Non-pigmented ciliary epithelial cell (primary cell): ENCODE measurements at regions not wholly inside any gene's neighbourhood (a gene's known extent, or its start where the extent isn't known, plus 50 kb on each side); places are given as distances from the start of the nearest gene placed in this dataset.

ENCODE experiments used
- DNase-seq: peaks from one replicate; pipeline ENCODE4 v3.0.0-alpha.2; 2010; ENCODE audit warnings: low read depth

- DNase-seq = no peak
Measured at GRCh38 chr1:208907790-208908189, 663.6 kb upstream of the PLXNA2 start.

- DNase-seq = no peak
Measured at GRCh38 chr1:208909011-208909984, 665.1 kb upstream of the PLXNA2 start.

- no peak for DNase-seq
Measured at GRCh38 chr1:208910161-208910560, 666.0 kb upstream of the PLXNA2 start.

GRCh38 chr1:208917281-208917680 is 666.2 kb upstream of the CAMK1G start:
- DNase-seq = no peak

DNA sequence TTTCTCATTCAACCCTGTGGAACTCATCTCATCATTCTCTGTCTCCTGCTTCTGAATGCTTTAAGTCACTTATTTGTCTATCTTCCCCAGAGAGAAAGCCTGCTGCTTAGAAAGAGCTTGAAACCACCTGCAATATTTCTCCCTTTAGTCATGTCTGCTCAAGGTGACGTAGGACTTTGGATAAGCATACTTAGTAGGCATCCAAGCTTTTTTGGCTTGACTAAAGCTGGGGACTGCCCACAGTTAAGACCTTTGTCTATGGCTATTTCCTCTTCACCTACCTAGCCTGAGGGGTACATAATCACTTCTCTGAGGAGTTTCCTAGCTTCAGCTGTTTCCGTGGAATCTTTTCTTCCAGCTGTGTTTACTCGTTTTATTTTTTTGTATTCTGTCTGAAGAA is 665.8 kb upstream of the CAMK1G start:
- DNase-seq = no peak

DNA sequence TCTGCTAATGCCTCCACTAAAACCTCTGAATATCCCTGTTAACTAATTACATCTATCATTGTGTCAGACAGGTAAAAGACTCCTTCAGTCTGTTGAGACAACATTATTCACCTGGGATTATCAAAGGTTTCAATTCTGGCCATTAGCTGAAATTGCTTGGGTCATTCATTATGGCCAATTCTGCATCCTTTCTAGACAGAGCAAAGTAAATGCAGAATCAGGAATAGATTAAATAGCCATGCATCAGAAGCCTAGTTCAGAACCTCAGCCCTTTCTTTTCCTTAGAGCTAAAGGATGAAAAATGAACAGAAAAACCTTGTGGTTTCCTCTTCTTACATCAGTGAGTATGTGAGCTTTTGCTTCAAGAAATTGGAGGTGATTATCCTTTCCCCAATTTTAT is 665.4 kb upstream of the CAMK1G start:
- DNase-seq = no peak

- no peak for DNase-seq
Measured at GRCh38 chr1:208919371-208919770, 664.1 kb upstream of the CAMK1G start.

DNA sequence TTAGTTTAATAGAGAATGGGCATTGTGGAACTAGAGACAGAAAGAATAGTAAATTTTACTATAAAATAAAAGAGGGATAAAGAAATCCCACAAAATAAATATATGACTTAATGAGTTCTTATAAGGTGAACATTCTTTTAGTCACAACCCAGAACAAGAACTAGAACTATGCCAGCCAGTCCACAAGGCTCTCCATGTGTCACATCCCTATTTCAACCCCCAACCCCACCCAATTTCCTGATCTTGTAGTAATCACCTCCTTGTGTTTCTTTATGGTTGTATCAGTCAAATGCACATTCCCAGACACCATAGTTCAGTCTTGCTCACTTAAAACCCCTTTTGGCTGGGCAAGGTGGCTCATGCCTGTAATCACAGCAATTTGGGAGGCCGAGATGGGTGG is 662.3 kb upstream of the CAMK1G start:
- no peak for DNase-seq

- DNase-seq = no peak
Measured at GRCh38 chr1:208923456-208923855, 660.1 kb upstream of the CAMK1G start.

DNA sequence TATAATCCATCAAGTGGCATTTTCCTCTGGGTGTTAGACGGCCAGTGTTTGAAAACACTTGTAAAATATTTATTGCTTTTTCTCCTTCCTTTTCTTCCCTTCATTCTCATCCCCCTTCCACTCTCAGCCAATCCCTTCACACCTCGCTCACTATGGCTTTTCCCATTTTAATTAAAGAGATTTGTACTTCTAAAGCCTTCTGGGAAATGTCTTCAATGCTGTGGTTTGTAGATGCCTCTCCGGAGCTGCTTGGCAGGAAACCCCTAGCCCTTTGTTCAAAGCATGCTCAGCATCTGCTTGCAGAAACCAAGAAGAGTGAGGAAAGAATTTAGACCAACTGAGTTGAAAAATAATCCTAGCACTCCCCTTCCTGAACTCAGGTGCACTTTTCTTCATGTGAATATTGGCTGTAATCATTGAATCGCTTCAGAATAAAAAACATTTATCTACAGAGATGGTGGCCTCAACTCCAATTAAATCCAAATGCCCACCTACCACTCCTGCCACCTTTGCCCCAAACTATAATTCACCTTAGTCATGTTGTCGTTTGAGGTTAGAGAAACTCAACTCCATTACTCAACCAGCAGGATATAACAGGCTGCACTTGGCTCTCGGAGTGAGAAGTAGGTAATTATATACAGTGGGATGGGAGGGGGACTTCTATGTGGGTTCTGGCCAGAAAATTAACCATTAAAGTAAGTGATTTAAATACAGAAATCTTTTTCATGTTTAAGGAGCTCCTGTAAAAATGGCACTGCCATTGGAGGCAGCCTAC is 659.4 kb upstream of the CAMK1G start:
- no peak for DNase-seq

GRCh38 chr1:208924928-208925327 is 658.6 kb upstream of the CAMK1G start:
- no peak for DNase-seq

GRCh38 chr1:208928349-208929010 is 655.0 kb upstream of the CAMK1G start:
- no peak for DNase-seq

DNA sequence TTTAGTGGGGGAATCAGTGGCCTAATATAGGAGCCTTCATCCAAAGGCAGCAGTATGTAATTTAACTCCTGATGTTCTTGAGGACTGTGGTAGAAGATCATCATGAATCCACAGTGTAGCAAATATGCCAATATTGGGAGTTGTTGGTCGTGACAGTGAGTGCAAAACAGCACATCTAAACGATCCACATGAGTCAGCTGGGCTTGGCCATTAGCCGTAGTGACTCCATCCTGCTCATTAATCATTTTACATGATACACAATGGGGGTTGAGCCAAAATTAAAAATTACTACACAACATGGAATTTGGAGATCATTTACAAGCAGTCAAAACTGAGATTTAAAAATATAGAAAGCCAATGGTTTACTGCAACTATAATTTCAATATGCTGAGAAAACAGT is 653.9 kb upstream of the CAMK1G start:
- DNase-seq = no peak

- DNase-seq = no peak
Measured at GRCh38 chr1:208931936-208932335, 651.6 kb upstream of the CAMK1G start.

GRCh38 chr1:208933984-208934525 is 649.5 kb upstream of the CAMK1G start:
- DNase-seq = no peak

GRCh38 chr1:208934933-208935332 is 648.6 kb upstream of the CAMK1G start:
- DNase-seq = no peak

DNA sequence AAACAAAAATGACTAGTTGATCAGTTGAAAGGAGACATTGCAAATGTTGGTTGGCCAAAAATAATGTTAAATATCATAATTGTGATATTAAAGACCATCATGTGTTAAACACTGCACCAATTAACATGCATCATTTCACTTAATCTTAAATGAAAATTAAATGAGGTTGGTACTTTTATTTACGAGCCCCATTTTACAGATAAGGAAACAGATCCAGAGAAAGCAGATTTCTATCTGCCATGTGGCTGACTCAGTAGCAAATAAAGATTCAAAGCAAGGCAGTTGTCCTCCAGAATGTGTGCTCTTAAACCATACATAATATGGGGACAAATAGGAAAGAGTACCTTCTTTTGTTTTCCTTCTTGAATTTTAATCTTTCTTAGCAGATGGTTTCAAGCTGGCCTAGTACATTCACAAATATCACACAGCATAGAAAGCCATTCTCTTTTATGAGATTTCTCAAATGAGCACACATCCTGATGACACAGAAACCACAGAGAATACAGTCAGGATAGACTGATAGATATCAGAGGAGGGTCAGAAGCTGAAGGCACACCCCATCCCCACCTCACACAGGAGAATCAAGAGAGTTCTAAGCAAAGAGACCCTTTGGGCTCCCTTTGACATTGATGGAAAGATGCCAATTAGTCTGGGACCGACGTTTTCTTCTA is 647.9 kb upstream of the CAMK1G start:
- DNase-seq = no peak

DNA sequence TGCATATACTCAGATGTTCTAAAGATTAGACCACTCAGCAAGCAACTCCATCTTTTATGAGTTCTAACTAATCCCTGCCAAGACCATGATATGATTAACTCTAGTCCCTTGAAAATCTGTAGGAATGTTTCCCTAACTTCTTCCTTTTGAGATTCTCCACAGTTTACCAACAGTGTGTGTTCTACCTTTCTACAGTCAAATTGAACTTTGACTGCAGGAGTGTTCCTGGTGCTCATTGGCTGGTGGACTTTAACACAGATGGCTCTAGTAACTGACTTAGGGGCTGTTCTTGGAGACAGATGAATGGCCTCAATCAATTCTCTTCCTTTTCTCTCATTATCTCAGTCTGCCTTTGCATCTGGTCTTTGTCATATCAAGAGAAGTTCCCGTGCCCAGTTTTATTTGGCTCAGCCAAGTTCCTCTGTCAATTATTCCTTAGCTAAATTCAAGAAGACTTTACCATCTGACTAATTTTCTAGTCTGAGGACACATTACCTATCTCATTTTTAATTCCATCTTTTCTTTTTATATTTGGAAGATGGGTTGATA is 643.9 kb upstream of the CAMK1G start:
- no peak for DNase-seq

DNA sequence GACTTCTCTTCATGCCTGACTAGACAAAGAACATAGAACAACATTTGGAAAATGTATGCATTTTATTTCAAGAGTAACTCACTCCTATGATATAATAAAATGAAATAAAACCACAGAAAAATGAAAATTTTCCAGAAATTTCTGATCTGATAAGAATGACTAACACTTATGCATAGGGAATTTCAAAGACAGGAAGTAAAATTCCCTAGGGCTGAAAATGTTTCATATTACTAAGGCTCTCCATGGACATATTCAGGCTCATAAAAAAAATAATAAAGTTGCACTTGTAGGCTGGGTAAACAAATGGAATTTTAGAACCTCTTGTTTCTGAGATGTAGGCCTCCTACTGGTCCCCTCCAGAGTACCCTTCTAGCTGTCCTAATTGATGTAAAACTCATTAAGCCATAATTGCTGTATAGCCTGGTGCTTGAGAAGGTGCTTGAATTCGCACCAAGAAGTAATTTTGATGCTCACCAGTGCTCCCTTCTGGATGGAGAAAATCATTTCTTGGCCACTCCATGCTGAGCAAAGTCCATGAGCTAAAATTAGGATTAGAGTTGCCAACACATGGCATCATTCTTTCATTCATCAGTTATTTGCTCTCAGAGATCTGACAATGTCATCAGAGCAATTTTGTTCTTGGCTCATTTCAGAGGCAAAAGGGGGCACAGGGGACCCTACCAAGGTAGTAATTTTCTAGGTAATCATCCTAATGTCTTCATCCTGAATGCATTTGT is 641.0 kb upstream of the CAMK1G start:
- no peak for DNase-seq

- DNase-seq = no peak
Measured at GRCh38 chr1:208943291-208943690, 640.2 kb upstream of the CAMK1G start.

DNA sequence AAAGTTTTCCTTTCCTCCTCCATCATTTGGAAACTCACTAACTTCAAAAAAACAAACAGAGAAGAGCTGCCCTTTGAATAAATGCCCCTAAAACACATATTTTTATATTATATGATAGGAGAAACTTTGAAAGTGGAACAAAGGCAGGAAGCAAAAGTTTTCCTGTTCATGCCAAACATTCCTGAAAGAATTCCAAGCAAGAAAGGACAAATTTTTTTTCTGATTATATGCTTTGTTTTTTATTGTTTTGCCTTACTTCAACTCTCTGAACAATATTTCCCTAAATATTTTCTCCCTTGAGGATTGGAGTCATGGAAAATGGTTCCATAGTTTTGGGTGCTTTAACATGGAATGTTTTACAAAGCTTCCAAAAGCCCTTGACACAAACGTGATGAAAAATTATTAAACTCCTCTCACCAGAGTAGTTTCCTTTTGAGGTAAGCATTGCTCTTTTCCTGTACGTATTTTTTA is 638.5 kb upstream of the CAMK1G start:
- no peak for DNase-seq
